HEK293T (cell line): ENCODE measurements at regions not wholly inside any gene's neighbourhood (a gene's known extent, or its start where the extent isn't known, plus 50 kb on each side); places are given as distances from the start of the nearest gene placed in this dataset.

ENCODE experiments used
- CTCF ChIA-PET: fragments of 350-600 bp; formaldehyde crosslinking; extraction: SDS; loops from one replicate; lab custom pipeline; 2021; ENCODE audit warnings: antibody characterized with exemption, inconsistent platforms; lab: Yijun Ruan, JAX
- POLR2A ChIA-PET: fragments of 350-600 bp; formaldehyde crosslinking; extraction: SDS; loops from one replicate; lab custom pipeline; 2020; ENCODE audit warnings: antibody characterized with exemption, inconsistent platforms; lab: Yijun Ruan, JAX
- DNase-seq: peaks from one replicate; pipeline ENCODE4 v3.0.0; 2012; ENCODE audit warnings: mixed read lengths; ENCODE audit errors: extremely low spot score
- ARNT ChIP-seq: fragments of 450-650 bp; IDR thresholded peaks from 2 replicates; pipeline ENCODE4 v1.6.1; 2017; ENCODE audit warnings: mild to moderate bottlenecking
- BHLHE40 ChIP-seq: fragments of 450-650 bp; IDR thresholded peaks from 2 replicates; pipeline ENCODE4 v1.6.1; 2016; ENCODE audit warnings: mild to moderate bottlenecking, moderate library complexity, borderline replicate concordance
- CTBP1 ChIP-seq: fragments of 450-650 bp; IDR thresholded peaks from 2 replicates; pipeline ENCODE4 v1.6.1; 2016; ENCODE audit warnings: borderline replicate concordance
- ELF4 ChIP-seq: fragments of 450-650 bp; IDR thresholded peaks from 2 replicates; pipeline ENCODE4 v1.6.1; 2017; ENCODE audit warnings: antibody characterized with exemption
- FOXA1 ChIP-seq: fragments of 450-650 bp; IDR thresholded peaks from 2 replicates; pipeline ENCODE4 v1.6.1; 2016; ENCODE audit warnings: mild to moderate bottlenecking
- FOXK2 ChIP-seq: fragments of 450-650 bp; IDR thresholded peaks from 2 replicates; pipeline ENCODE4 v1.6.1; 2016; ENCODE audit warnings: mild to moderate bottlenecking
- FOXM1 ChIP-seq: fragments of 450-650 bp; IDR thresholded peaks from 2 replicates; pipeline ENCODE4 v1.6.1; 2017; ENCODE audit warnings: mild to moderate bottlenecking, borderline replicate concordance
- HDGF ChIP-seq: fragments of 450-650 bp; IDR thresholded peaks from 2 replicates; pipeline ENCODE4 v1.6.1; 2017; ENCODE audit warnings: antibody characterized with exemption, borderline replicate concordance
- L3MBTL2 ChIP-seq: fragments of 450-650 bp; conservative IDR thresholded peaks from 2 replicates; pipeline ENCODE4 v1.6.1; 2016; ENCODE audit warnings: mild to moderate bottlenecking
- LEF1 ChIP-seq: fragments of 450-650 bp; IDR thresholded peaks from 2 replicates; pipeline ENCODE4 v1.6.1; 2017; ENCODE audit warnings: mild to moderate bottlenecking, borderline replicate concordance
- NFRKB ChIP-seq: fragments of 450-650 bp; IDR thresholded peaks from 2 replicates; pipeline ENCODE4 v1.6.1; 2016; ENCODE audit warnings: mild to moderate bottlenecking, moderate library complexity
- PKNOX1 ChIP-seq: fragments of 450-650 bp; IDR thresholded peaks from 2 replicates; pipeline ENCODE4 v1.6.1; 2016
- SP1 ChIP-seq: fragments of 450-650 bp; IDR thresholded peaks from 2 replicates; pipeline ENCODE4 v1.6.1; 2017
- SUZ12 ChIP-seq: fragments of 450-650 bp; IDR thresholded peaks from 2 replicates; pipeline ENCODE4 v1.6.1; 2016; ENCODE audit warnings: mild to moderate bottlenecking
- TARDBP ChIP-seq: fragments of 450-650 bp; IDR thresholded peaks from 2 replicates; pipeline ENCODE4 v1.6.1; 2016
- ZNF384 ChIP-seq: fragments of 450-650 bp; IDR thresholded peaks from 2 replicates; pipeline ENCODE4 v1.6.1; 2016

DNA sequence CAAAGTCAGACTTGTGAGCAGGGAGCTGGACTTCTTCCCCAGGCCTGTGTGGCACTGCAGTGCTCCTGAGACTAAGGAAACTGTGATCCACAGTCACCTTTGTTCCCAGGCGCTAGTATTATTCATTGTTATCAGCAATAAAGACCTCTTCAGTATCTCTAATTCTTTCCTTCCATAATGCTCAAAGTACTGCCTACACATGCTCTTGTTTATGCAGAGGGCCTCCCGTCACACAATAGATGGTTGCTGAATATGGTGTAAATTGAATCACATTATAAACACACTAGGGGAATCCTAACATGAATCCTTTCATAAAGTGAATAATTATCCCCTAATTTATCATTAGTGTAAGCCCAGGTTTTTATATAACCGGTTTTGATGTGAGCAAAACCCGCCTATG, 493.3 kb downstream of the BUD13 start:
- no peak for DNase-seq
- ChIA-PET POLR2A (no interaction called here), CTCF (no interaction called here)
- TF ChIP-seq HDGF (no peak), FOXM1 (no peak), BHLHE40 (no peak), ARNT (no peak), FOXK2 (no peak), SP1 (no peak), TARDBP (no peak), ELF4 (no peak), SUZ12 (no peak), FOXA1 (no peak), LEF1 (no peak), L3MBTL2 (no peak), PKNOX1 (no peak), ZNF384 (no peak), NFRKB (no peak), CTBP1 (no peak)

- no peak for DNase-seq
- ChIA-PET POLR2A (no interaction called here), CTCF (interaction anchor here (1.2 kb wide), 1 partner anchor 61 kb away, joined by 3 read pairs; no protein-coding TSS in a partner anchor)
- no peak for TF ChIP-seq FOXM1
- no peak for TF ChIP-seq CTBP1
These were observed 494.7 kb downstream of the BUD13 start for GRCh38 chr11:116278076-116278475.

DNA sequence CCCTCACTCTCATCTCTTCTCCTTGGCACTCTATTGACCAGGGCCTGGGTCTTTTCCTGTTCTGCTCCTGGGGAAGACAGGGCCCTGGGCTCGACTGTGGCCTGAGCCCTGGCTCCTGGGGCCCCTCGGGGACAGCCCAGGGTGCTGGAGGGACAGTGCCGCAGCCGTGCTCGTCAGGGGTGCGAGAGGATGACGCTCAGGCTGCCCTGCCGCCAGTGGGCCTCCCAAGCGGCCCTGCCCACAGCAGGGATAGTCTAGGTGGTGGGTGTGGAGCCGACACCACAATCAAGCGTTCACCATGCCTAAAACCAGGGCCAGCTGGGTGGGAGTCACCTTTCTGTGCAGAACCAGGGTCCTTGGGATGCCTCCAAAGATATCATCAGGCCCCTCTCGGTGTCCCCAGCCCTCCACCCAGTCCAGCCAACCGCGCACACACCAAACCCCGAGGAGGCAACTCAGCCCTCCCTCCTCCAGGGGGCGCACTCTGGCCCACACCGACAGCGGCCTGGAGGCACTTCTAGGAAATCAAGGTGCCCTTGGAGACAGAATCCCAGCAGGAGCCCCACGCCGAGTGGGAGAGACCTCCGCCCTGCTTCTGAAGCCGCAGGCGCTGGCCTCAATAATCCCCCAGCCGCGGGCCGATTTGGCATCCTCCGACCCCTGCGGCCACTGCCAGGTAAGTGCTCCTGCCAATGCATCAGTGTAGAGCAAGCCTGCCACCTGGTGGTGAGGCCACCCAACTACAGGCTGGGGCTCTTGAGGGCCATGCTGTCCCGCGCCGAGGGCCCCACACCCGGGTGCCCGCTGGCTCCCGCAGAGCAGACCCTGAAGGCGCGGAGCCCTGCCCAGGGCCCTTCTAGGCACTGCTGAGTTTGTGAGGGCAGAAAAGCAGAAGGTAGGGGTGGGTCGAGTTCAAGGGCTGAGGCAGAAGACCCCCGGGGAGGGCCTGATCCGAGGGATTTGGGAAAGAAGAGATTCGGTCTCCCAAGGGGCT, 496.4 kb downstream of the BUD13 start:
- peak; percentile 84 for DNase-seq
- ChIA-PET POLR2A (no interaction called here), CTCF (no interaction called here)
- TF ChIP-seq SP1 = no peak
- no peak for TF ChIP-seq L3MBTL2
- TF ChIP-seq LEF1 = no peak
- TF ChIP-seq ELF4 = no peak
- TF ChIP-seq ZNF384 = no peak
- TF ChIP-seq PKNOX1 = no peak
- TF ChIP-seq ARNT = no peak
- no peak for TF ChIP-seq TARDBP
- no peak for TF ChIP-seq FOXK2
- TF ChIP-seq FOXA1 = no peak
- no peak for TF ChIP-seq FOXM1
- TF ChIP-seq NFRKB = no peak
- no peak for TF ChIP-seq HDGF
- TF ChIP-seq CTBP1 = no peak
- no peak for TF ChIP-seq SUZ12
- TF ChIP-seq BHLHE40 = no peak

DNA sequence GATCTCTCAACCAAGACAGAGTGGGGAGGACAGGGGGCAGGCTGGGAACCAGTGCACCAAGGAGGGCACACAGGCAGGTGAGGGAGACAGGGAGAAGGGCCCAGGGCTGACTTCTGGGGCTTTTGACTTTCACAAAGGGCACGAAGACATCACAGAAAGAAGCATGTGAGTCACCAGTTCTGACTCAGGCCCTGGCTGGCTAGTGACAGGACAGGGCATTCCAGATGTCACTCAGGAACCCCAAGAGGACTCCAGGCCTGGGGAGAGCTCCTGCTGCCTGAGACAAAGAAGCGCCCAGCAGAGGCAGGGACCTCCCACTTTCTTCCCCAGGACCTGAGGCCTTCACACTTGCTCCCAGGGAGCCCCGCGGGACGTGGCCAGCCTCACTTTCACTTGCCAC, 497.2 kb downstream of the BUD13 start:
- CTCF ChIA-PET = no interaction called here
- TF ChIP-seq LEF1 = no peak
- no peak for TF ChIP-seq NFRKB
- no peak for TF ChIP-seq TARDBP
- no peak for TF ChIP-seq FOXM1
- POLR2A ChIA-PET = no interaction called here
- no peak for DNase-seq

DNA sequence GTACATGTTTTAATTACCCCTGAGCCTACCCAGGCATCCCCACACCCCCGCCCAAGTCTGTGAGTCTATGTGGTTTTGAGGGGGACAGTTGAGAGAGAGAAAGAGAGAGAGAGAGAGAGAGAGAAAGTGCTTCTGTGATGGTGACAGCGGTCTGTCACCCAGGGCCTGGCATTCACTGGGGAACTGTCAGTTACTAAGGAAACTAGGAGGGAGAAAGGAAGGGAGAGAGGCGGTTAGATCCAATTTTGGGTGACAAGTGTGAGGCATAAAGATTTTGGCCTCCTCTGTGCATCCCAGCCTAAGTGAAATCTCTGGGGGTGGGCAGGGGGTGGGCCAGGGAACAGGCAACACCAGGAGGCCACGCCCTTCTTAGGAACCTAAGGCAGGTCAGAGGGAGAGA, 498.3 kb downstream of the BUD13 start:
- ChIA-PET POLR2A (no interaction called here), CTCF (no interaction called here)
- TF ChIP-seq BHLHE40 = no peak
- TF ChIP-seq PKNOX1 = no peak
- TF ChIP-seq SUZ12 = no peak
- TF ChIP-seq HDGF = no peak
- TF ChIP-seq LEF1 = no peak
- no peak for TF ChIP-seq SP1
- TF ChIP-seq TARDBP = no peak
- no peak for TF ChIP-seq CTBP1
- no peak for TF ChIP-seq FOXA1
- TF ChIP-seq FOXK2 = no peak
- TF ChIP-seq ARNT = no peak
- no peak for TF ChIP-seq ELF4
- no peak for TF ChIP-seq FOXM1
- TF ChIP-seq NFRKB = no peak
- TF ChIP-seq ZNF384 = no peak
- no peak for TF ChIP-seq L3MBTL2
- DNase-seq = no peak

DNA sequence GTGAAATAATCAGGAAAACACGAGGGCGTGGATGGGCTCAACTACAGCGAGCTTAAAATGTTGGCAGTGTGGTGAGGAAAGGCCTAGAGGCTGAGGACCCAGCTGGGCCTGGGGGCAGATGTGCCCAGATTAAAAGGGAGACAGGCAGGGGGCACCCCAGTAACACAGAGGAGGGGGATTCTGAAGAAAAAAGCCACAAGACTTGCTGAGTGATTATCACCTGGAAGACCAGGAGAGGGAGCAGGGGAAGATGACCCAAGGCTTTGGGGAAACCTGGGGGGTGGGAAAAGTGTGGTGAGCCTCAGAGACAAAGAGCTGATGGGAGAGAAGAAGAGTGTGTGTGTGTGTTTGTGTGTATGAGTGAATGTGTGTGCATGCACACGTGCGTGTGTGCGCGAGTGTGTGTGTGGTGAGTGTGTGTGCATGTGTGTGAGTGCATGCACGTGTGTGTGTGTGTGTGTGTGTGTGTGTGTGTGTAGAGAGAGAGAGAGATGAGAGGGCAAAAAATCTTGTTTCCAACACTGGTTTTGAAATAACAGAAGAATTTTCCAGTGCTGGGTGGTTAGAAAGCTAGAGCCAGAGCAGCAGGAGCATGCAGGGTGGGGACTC, 500.5 kb downstream of the BUD13 start:
- ChIA-PET CTCF (interaction anchor here (0.7 kb wide), 2 partner anchors 12 to 84 kb away, joined by 3 read pairs; no protein-coding TSS in a partner anchor), POLR2A (no interaction called here)
- DNase-seq = no peak
- TF ChIP-seq FOXM1 (no peak), SUZ12 (no peak), ELF4 (no peak), CTBP1 (no peak), L3MBTL2 (no peak), ARNT (no peak), TARDBP (no peak)
